ENCODE measurements at regions not wholly inside any gene's neighbourhood (a gene's known extent, or its start where the extent isn't known, plus 50 kb on each side); places are given as distances from the start of the nearest gene placed in this dataset.

GRCh38 chr3:18670759-18671158, 245.6 kb upstream of the SATB1 start:
- TF ChIP-seq TAF1 (conservative IDR thresholded peaks at IDR 0.05) (no peak), JUND (IDR thresholded peaks at IDR 0.05) (no peak), ATF3 (IDR thresholded peaks at IDR 0.05) (no peak)
- Histone ChIP-seq H3K9me3 (ENCODE audit: control insufficient read depth in 4 of 4, low read length in 3 of 4) (no peaks in the 10 kb centered on the region), H3K4me3 (ENCODE audit: low read depth in 1 of 3, low read length in 3 of 3) (no peak overlapping the region), H3K9ac (ENCODE audit: low read depth in 1 of 2, low read length in 2 of 2) (no peak overlapping the region), H3K27ac (ENCODE audit: low read depth in 1 of 2, low read length in 2 of 2) (no peak overlapping the region), H3K36me3 (ENCODE audit: control insufficient read depth in 4 of 4, insufficient read depth in 3 of 4, low read depth in 1 of 4, low read length in 3 of 4) (no peaks in the 10 kb centered on the region), H3K4me1 (ENCODE audit: control insufficient read depth in 4 of 4, insufficient read depth in 4 of 4, low read length in 3 of 4) (no peaks in the 10 kb centered on the region), H3K27me3 (ENCODE audit: control insufficient read depth in 4 of 4, insufficient read depth in 4 of 4, low read length in 3 of 4) (no peaks in the 10 kb centered on the region)
- WGBS = 80% methylated on average over 4 of the region's 4 CpGs
- no peak for DNase-seq (ENCODE audit: low spot score)

GRCh38 chr3:18669374-18669773, 244.2 kb upstream of the SATB1 start:
- no peak for DNase-seq (ENCODE audit: low spot score)
- no peaks in the 10 kb centered on the region for H3K36me3 ChIP-seq (ENCODE audit: control insufficient read depth in 4 of 4, insufficient read depth in 3 of 4, low read depth in 1 of 4, low read length in 3 of 4)
- no peak overlapping the region for H3K4me3 ChIP-seq (ENCODE audit: low read depth in 1 of 3, low read length in 3 of 3)
- H3K27ac ChIP-seq (ENCODE audit: low read depth in 1 of 2, low read length in 2 of 2) = no peak overlapping the region
- TF ChIP-seq FOXA2 (IDR thresholded peaks at IDR 0.05) (no peak), TAF1 (conservative IDR thresholded peaks at IDR 0.05) (no peak), RAD21 (IDR thresholded peaks at IDR 0.05) (no peak), GABPA (IDR thresholded peaks at IDR 0.05 in 1 of 2, conservative IDR thresholded peaks at IDR 0.05 in 1 of 2) (no peak), JUND (IDR thresholded peaks at IDR 0.05) (no peak), SP1 (IDR thresholded peaks at IDR 0.05) (no peak), ATF3 (IDR thresholded peaks at IDR 0.05) (no peak), HNF4G (IDR thresholded peaks at IDR 0.05) (no peak), HNF4A (conservative IDR thresholded peaks at IDR 0.05) (no peak), FOXA1 (IDR thresholded peaks at IDR 0.05) (no peak), YY1 (IDR thresholded peaks at IDR 0.05) (no peak), REST (IDR thresholded peaks at IDR 0.05) (no peak), RXRA (IDR thresholded peaks at IDR 0.05) (no peak), NR2F2 (IDR thresholded peaks at IDR 0.05) (no peak)
- TF ChIP-seq, protein P1, sequence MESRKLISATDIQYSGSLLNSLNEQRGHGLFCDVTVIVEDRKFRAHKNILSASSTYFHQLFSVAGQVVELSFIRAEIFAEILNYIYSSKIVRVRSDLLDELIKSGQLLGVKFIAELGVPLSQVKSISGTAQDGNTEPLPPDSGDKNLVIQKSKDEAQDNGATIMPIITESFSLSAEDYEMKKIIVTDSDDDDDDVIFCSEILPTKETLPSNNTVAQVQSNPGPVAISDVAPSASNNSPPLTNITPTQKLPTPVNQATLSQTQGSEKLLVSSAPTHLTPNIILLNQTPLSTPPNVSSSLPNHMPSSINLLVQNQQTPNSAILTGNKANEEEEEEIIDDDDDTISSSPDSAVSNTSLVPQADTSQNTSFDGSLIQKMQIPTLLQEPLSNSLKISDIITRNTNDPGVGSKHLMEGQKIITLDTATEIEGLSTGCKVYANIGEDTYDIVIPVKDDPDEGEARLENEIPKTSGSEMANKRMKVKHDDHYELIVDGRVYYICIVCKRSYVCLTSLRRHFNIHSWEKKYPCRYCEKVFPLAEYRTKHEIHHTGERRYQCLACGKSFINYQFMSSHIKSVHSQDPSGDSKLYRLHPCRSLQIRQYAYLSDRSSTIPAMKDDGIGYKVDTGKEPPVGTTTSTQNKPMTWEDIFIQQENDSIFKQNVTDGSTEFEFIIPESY (IDR thresholded peaks at IDR 0.05) = no peak
- H3K9me3 ChIP-seq (ENCODE audit: control insufficient read depth in 4 of 4, low read length in 3 of 4) = no peaks in the 10 kb centered on the region
- no peak overlapping the region for H3K9ac ChIP-seq (ENCODE audit: low read depth in 1 of 2, low read length in 2 of 2)
- H3K4me1 ChIP-seq (ENCODE audit: control insufficient read depth in 4 of 4, insufficient read depth in 4 of 4, low read length in 3 of 4) = no peaks in the 10 kb centered on the region
- H3K27me3 ChIP-seq (ENCODE audit: control insufficient read depth in 4 of 4, insufficient read depth in 4 of 4, low read length in 3 of 4) = no peaks in the 10 kb centered on the region
- 88% methylated on average over 1 of the region's 1 CpG for WGBS

All from liver (tissue), 7 donors.